Bronchial epithelial cell (primary cell): ENCODE measurements at regions not wholly inside any gene's neighbourhood (a gene's known extent, or its start where the extent isn't known, plus 50 kb on each side); places are given as distances from the start of the nearest gene placed in this dataset.

Source experiments
- DNase-seq: peaks from one replicate; pipeline ENCODE4 v3.0.0-alpha.2; 2010; ENCODE audit warnings: low read depth
- FAIRE-seq: peaks from 2 replicates; lab custom pipeline; 2011; peaks lifted over from hg19 to GRCh38; lab: Jason Lieb, UNC
- H3K27me3 ChIP-seq: 2 replicates; pipeline ENCODE4 v1.5.1; 2011; ENCODE audit warnings: low read length; ENCODE audit not compliant: control insufficient read depth, insufficient read depth
- H3K36me3 ChIP-seq: 2 replicates; pipeline ENCODE4 v1.5.1; 2011; ENCODE audit warnings: low read length; ENCODE audit not compliant: control insufficient read depth, insufficient read depth
- H3K4me3 ChIP-seq: 2 replicates; pipeline ENCODE4 v1.5.1; 2011; ENCODE audit warnings: mild to moderate bottlenecking, low read depth, low read length, control low read depth
- TF ChIP-seq, protein P1 (sequence below): IDR thresholded peaks from 2 replicates; pipeline ENCODE4 v1.5.1; 2011; ENCODE audit warnings: mild to moderate bottlenecking, moderate library complexity, low read length, control low read depth, inconsistent platforms; ENCODE audit not compliant: insufficient read depth, severe bottlenecking

DNA sequence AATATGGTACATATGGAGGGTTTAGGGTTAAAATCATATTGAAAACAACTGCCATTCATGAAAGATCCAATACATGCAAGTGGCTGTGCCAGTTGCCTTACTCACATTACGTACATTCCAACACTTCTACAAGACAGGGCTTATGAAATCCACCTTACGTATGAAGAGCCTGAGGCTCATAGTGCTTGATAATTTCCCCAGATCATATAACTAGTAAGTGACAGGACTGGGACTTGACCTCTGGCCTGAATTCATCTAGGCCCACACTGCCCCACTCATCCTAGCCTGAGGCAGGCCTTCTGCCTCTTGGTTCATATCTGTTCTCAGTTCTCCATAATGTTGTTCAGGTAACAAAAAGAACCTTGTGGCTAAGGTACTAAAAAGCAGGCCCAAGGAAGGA, 226.3 kb downstream of the FGF13 start:
- DNase-seq: no peak
- Histone ChIP-seq H3K4me3 (no peak overlapping the region), H3K27me3 (no peaks in the 10 kb centered on the region), H3K36me3 (no peaks in the 10 kb centered on the region)
- TF ChIP-seq, protein P1, sequence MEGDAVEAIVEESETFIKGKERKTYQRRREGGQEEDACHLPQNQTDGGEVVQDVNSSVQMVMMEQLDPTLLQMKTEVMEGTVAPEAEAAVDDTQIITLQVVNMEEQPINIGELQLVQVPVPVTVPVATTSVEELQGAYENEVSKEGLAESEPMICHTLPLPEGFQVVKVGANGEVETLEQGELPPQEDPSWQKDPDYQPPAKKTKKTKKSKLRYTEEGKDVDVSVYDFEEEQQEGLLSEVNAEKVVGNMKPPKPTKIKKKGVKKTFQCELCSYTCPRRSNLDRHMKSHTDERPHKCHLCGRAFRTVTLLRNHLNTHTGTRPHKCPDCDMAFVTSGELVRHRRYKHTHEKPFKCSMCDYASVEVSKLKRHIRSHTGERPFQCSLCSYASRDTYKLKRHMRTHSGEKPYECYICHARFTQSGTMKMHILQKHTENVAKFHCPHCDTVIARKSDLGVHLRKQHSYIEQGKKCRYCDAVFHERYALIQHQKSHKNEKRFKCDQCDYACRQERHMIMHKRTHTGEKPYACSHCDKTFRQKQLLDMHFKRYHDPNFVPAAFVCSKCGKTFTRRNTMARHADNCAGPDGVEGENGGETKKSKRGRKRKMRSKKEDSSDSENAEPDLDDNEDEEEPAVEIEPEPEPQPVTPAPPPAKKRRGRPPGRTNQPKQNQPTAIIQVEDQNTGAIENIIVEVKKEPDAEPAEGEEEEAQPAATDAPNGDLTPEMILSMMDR: no peak
- no peak for FAIRE-seq

DNA sequence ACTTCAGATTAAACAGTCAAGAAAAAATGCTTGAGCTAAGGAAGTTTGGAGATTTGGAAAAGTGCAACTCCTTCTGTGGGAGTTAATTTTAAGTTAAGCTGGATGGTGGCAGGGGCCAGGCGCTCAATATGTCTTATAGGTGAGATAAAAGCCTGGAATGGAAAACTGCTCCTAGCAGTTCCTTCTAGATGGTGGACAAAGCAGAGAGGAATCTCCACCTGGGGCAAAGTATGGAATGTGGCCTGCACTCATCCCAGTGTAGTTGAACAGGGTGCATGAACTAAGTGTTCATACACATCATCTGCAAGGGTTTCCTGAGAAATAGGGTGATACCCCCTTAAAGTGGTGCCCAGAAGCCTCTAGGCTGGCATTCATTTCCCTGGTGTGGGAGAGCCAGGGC, 227.1 kb downstream of the FGF13 start:
- TF ChIP-seq, protein P1: no peak

DNA sequence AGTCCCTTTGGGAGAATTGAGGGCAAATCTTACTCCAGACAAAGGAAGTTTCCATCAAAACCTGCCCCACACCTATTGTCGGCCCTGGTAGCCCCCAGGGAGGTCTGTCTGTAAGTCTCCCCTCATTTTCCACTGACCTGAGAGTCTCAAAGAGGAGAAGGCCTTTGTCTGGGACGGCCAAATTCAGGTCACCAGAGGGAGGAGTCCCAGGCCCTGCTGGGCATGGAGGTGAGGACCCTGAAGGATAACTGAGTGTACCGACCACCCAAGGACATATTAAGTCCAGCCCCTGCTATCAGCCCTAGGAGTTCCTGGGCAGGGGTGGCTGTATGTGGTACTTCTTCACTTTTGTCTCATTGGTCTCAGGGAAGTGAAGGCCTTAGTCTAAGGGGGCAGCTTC, 229.9 kb downstream of the FGF13 start:
- Histone ChIP-seq H3K36me3 (no peaks in the 10 kb centered on the region), H3K4me3 (no peak overlapping the region), H3K27me3 (no peaks in the 10 kb centered on the region)
- FAIRE-seq (no peak), DNase-seq (no peak)
- TF ChIP-seq, protein P1: no peak

More for the DNA sequence above, 227.1 kb downstream of the FGF13 start:
- DNase-seq: no peak
- H3K4me3 ChIP-seq: no peak overlapping the region
- H3K36me3 ChIP-seq: no peaks in the 10 kb centered on the region
- FAIRE-seq: no peak
- H3K27me3 ChIP-seq: no peaks in the 10 kb centered on the region

DNA sequence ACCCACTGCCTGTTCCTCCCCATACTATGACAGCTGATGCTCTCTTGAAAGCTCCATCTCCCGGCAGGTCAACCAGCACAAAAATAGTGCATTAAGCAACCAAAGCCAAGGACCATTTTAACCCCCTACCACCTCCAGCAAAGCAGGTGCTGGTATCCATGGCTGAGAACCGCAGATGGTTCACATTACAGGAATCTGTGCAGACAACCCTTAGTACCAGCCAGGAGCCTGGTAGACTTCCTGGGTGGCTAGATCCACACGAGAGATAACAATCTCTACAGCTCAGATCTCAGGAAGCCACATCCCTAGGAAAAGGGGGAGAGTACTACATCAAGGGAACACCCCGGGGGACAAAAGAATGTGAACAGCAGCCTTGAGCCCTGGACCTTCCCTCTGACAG, 248.0 kb downstream of the FGF13 start:
- Histone ChIP-seq H3K4me3 (no peak overlapping the region), H3K36me3 (no peaks in the 10 kb centered on the region), H3K27me3 (no peaks in the 10 kb centered on the region)
- TF ChIP-seq, protein P1: no peak
- FAIRE-seq (no peak), DNase-seq (no peak)
